ENCODE measurements at regions not wholly inside any gene's neighbourhood (a gene's known extent, or its start where the extent isn't known, plus 50 kb on each side); places are given as distances from the start of the nearest gene placed in this dataset.

DNA sequence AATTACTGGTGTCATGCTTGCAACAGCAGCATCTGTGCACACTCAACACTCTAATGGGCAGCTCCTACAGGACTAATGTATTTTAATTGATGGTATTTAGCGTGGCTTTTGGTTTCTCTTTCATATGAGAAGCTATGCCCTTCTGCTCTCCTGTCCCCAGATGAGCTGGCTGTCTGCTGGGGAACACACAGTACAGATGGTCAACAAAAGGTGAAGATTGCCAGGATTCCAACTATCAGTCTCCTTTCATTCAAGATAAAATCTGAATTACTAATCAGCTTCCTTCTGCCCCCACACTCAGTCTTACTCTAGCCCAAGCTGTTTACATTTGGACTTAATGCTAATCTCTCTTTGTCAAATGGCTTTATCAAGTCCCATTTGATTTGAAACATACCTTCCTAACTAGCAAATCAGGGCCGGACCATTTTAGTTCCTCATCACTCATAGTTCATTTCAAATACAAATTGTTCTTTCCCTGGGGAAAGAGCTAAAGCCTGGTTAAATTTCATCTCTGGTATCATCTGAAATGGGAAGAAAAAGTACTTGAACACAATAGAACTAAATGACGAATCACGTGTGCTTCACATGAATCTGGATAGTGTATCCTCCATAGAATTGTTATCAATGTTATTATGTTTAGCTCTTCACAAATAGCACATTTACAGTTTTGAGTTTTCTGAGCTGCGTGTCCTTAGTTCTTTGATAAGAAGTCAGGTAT is 988.0 kb downstream of the PCDH17 start:
- Histone ChIP-seq H3K9me3 (ENCODE audit: low read length) (no peaks in the 10 kb centered on the region), H4K20me1 (ENCODE audit: insufficient read depth) (no peaks in the 10 kb centered on the region), H3K9me2 (ENCODE audit: insufficient read depth, low read length) (no peaks in the 10 kb centered on the region), H3K27me3 (ENCODE audit: insufficient read depth, low read depth, low read length) (no peaks in the 10 kb centered on the region), H2AFZ (ENCODE audit: low read depth, low read length) (no peak overlapping the region), H3K9ac (ENCODE audit: low read length) (no peak overlapping the region), H3K36me3 (ENCODE audit: insufficient read depth, low read length) (no peaks in the 10 kb centered on the region), H3K27ac (ENCODE audit: low read length) (peak overlapping the region; percentile 30), H3F3A (ENCODE audit: insufficient read depth, low read length, poor library complexity, severe bottlenecking) (no peaks in the 10 kb centered on the region), H3K4me3 (ENCODE audit: low read length) (no peak overlapping the region), H3K4me2 (ENCODE audit: low read length) (no peak overlapping the region), H3K79me2 (replicated peaks; ENCODE audit: insufficient read depth, low read length) (no peaks in the 10 kb centered on the region)
- TF ChIP-seq RAD21 (conservative IDR thresholded peaks at IDR 0.05), result no peak
- TF ChIP-seq, protein P1, sequence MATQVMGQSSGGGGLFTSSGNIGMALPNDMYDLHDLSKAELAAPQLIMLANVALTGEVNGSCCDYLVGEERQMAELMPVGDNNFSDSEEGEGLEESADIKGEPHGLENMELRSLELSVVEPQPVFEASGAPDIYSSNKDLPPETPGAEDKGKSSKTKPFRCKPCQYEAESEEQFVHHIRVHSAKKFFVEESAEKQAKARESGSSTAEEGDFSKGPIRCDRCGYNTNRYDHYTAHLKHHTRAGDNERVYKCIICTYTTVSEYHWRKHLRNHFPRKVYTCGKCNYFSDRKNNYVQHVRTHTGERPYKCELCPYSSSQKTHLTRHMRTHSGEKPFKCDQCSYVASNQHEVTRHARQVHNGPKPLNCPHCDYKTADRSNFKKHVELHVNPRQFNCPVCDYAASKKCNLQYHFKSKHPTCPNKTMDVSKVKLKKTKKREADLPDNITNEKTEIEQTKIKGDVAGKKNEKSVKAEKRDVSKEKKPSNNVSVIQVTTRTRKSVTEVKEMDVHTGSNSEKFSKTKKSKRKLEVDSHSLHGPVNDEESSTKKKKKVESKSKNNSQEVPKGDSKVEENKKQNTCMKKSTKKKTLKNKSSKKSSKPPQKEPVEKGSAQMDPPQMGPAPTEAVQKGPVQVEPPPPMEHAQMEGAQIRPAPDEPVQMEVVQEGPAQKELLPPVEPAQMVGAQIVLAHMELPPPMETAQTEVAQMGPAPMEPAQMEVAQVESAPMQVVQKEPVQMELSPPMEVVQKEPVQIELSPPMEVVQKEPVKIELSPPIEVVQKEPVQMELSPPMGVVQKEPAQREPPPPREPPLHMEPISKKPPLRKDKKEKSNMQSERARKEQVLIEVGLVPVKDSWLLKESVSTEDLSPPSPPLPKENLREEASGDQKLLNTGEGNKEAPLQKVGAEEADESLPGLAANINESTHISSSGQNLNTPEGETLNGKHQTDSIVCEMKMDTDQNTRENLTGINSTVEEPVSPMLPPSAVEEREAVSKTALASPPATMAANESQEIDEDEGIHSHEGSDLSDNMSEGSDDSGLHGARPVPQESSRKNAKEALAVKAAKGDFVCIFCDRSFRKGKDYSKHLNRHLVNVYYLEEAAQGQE (IDR thresholded peaks at IDR 0.05; ENCODE audit: borderline replicate concordance), result no peak
- TF ChIP-seq EZH2 (IDR thresholded peaks at IDR 0.05; ENCODE audit: borderline replicate concordance, insufficient read depth, low read length, poor library complexity, severe bottlenecking), result no peak

DNA sequence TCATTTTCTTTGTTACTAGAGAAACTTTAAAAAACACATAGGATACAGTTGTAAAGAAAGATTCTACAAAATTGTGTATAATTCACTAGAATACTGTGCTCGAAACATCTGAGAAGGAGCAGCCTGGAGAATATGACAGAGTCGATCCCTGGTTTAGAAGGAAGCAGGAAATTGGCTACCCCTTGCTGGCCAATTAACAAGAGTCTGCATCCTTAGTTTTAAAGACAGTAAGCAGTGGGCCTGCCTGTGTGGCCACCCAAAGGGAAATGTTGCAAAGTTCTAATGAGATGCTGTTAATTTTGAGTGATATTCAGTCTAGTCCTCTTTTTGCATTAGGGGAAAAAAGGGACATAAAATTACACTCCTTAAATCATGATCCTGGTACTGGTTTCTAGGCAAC is 988.6 kb downstream of the PCDH17 start:
- TF ChIP-seq SMC3 (conservative IDR thresholded peaks at IDR 0.05; ENCODE audit: poor library complexity), result no peak
- TF ChIP-seq MXI1 (conservative IDR thresholded peaks at IDR 0.05; ENCODE audit: poor library complexity, severe bottlenecking), result no peak
- TF ChIP-seq, protein P1 (IDR thresholded peaks at IDR 0.05; ENCODE audit: borderline replicate concordance), result no peak
- no peak for TF ChIP-seq EZH2 (IDR thresholded peaks at IDR 0.05; ENCODE audit: borderline replicate concordance, insufficient read depth, low read length, poor library complexity, severe bottlenecking)
- TF ChIP-seq, protein P2, sequence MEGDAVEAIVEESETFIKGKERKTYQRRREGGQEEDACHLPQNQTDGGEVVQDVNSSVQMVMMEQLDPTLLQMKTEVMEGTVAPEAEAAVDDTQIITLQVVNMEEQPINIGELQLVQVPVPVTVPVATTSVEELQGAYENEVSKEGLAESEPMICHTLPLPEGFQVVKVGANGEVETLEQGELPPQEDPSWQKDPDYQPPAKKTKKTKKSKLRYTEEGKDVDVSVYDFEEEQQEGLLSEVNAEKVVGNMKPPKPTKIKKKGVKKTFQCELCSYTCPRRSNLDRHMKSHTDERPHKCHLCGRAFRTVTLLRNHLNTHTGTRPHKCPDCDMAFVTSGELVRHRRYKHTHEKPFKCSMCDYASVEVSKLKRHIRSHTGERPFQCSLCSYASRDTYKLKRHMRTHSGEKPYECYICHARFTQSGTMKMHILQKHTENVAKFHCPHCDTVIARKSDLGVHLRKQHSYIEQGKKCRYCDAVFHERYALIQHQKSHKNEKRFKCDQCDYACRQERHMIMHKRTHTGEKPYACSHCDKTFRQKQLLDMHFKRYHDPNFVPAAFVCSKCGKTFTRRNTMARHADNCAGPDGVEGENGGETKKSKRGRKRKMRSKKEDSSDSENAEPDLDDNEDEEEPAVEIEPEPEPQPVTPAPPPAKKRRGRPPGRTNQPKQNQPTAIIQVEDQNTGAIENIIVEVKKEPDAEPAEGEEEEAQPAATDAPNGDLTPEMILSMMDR (IDR thresholded peaks at IDR 0.05; ENCODE audit: poor library complexity, severe bottlenecking), result no peak
- TF ChIP-seq EP300 (conservative IDR thresholded peaks at IDR 0.05; ENCODE audit: poor library complexity, severe bottlenecking), result no peak
- TF ChIP-seq RAD21 (conservative IDR thresholded peaks at IDR 0.05), result no peak
- no peak for TF ChIP-seq POLR2AphosphoS5 (IDR thresholded peaks at IDR 0.05)
- TF ChIP-seq TAF1 (IDR thresholded peaks at IDR 0.05; ENCODE audit: low read depth), result no peak
- no peaks in the 10 kb centered on the region for H3K9me2 ChIP-seq (ENCODE audit: insufficient read depth, low read length)
- no peak overlapping the region for H3K4me3 ChIP-seq (ENCODE audit: low read length)
- no peaks in the 10 kb centered on the region for H3K9me3 ChIP-seq (ENCODE audit: low read length)
- H3K27me3 ChIP-seq (ENCODE audit: insufficient read depth, low read depth, low read length), result no peaks in the 10 kb centered on the region
- H3F3A ChIP-seq (ENCODE audit: insufficient read depth, low read length, poor library complexity, severe bottlenecking), result no peaks in the 10 kb centered on the region
- no peaks in the 10 kb centered on the region for H3K36me3 ChIP-seq (ENCODE audit: insufficient read depth, low read length)
- H4K20me1 ChIP-seq (ENCODE audit: insufficient read depth), result no peaks in the 10 kb centered on the region
- peak overlapping the region; percentile 30 for H3K27ac ChIP-seq (ENCODE audit: low read length)
- H3K4me2 ChIP-seq (ENCODE audit: low read length), result no peak overlapping the region
- no peaks in the 10 kb centered on the region for H3K79me2 ChIP-seq (replicated peaks; ENCODE audit: insufficient read depth, low read length)
- H2AFZ ChIP-seq (ENCODE audit: low read depth, low read length), result no peak overlapping the region
- H3K9ac ChIP-seq (ENCODE audit: low read length), result no peak overlapping the region
